IPS DF 19.7 (cell line): ENCODE measurements at regions not wholly inside any gene's neighbourhood (a gene's known extent, or its start where the extent isn't known, plus 50 kb on each side); places are given as distances from the start of the nearest gene placed in this dataset.
"Not testable (repeated sequence)": the region's sequence is repeated elsewhere in the genome, so short reads cannot be mapped to it uniquely, and the experiment has no call there.

ENCODE experiments used
- DNase-seq: peaks from one replicate; pipeline ENCODE4 v3.0.0-alpha.2; 2013; ENCODE audit warnings: low read depth, low spot score

GRCh38 chr12:23356927-23357708, 592.4 kb downstream of the SOX5 start:
- no peak for DNase-seq

- DNase-seq: no peak
These were observed 589.3 kb downstream of the SOX5 start for GRCh38 chr12:23359975-23360701.

GRCh38 chr12:23361971-23362370, 587.5 kb downstream of the SOX5 start:
- DNase-seq: no peak

- DNase-seq: no peak
These were observed 580.9 kb downstream of the SOX5 start for GRCh38 chr12:23368590-23368989.

GRCh38 chr12:23375621-23376020, 573.8 kb downstream of the SOX5 start:
- no peak for DNase-seq

- peak; percentile 25 for DNase-seq
These were observed 573.2 kb downstream of the SOX5 start for GRCh38 chr12:23376238-23376637.

- no peak for DNase-seq
These were observed 568.9 kb downstream of the SOX5 start for GRCh38 chr12:23380419-23381100.

GRCh38 chr12:23388898-23389297, 560.6 kb downstream of the SOX5 start:
- DNase-seq: not testable (repeated sequence)

- not testable (repeated sequence) for DNase-seq
These were observed 560.2 kb downstream of the SOX5 start for GRCh38 chr12:23389315-23389714.

- no peak for DNase-seq
These were observed 550.0 kb downstream of the SOX5 start for GRCh38 chr12:23399402-23399933.

GRCh38 chr12:23415180-23415579, 534.3 kb downstream of the SOX5 start:
- DNase-seq: no peak

- no peak for DNase-seq
These were observed 527.9 kb downstream of the SOX5 start for GRCh38 chr12:23421556-23421955.

GRCh38 chr12:23423097-23423687, 526.3 kb downstream of the SOX5 start:
- DNase-seq: no peak

- DNase-seq: no peak
These were observed 525.7 kb downstream of the SOX5 start for GRCh38 chr12:23423796-23424195.

GRCh38 chr12:23424685-23425084, 524.8 kb downstream of the SOX5 start:
- DNase-seq: no peak

GRCh38 chr12:23426328-23426727, 523.1 kb downstream of the SOX5 start:
- DNase-seq: no peak

GRCh38 chr12:23428758-23429157, 520.7 kb downstream of the SOX5 start:
- no peak for DNase-seq

GRCh38 chr12:23431006-23431405, 518.5 kb downstream of the SOX5 start:
- DNase-seq: no peak

GRCh38 chr12:23433121-23433520, 516.3 kb downstream of the SOX5 start:
- DNase-seq: no peak

GRCh38 chr12:23434154-23434553, 515.3 kb downstream of the SOX5 start:
- no peak for DNase-seq

- DNase-seq: no peak
These were observed 502.7 kb downstream of the SOX5 start for GRCh38 chr12:23446746-23447145.

- no peak for DNase-seq
These were observed 498.7 kb downstream of the SOX5 start for GRCh38 chr12:23450810-23451209.
